ENCODE measurements at regions not wholly inside any gene's neighbourhood (a gene's known extent, or its start where the extent isn't known, plus 50 kb on each side); places are given as distances from the start of the nearest gene placed in this dataset.

GRCh38 chr3:144041960-144042556 is 70.4 kb downstream of the DIPK2A start:
- ATAC-seq (ENCODE audit: insufficient number of reproducible peaks, low FRiP score, low read depth) (no peak), DNase-seq (ENCODE audit: low spot score) (no peak)
- Histone ChIP-seq H3K4me3 (no peak overlapping the region), H3K27me3 (replicated peaks; ENCODE audit: insufficient read depth) (no peaks in the 10 kb centered on the region), H3K9me3 (no peaks in the 10 kb centered on the region), H3K27ac (no peak overlapping the region), H3K4me1 (ENCODE audit: control insufficient read depth in 1 of 2, low read depth in 2 of 2) (no peaks in the 10 kb centered on the region), H3K36me3 (no peaks in the 10 kb centered on the region)
- TF ChIP-seq CTCF (IDR thresholded peaks at IDR 0.05) = no peak

DNA sequence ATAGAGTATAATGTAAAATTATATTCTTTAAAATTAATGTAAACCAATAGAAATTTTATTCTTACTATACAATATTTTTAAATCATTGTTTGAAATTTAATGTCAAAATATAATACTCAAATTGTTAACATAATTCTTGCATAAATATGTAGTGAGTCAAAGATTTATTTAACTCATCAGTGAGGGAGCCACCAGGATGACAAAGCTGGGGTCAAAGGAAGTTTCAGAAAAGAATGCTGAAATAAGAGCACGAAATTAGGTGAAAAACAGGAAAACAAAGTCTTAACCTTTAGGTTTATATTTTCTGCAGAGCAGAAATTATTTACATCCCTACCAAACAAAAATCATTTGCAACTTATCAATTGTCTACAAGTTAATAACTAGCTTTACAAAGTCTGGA is 74.1 kb downstream of the DIPK2A start:
- H3K27ac ChIP-seq = no peak overlapping the region
- H3K27me3 ChIP-seq (replicated peaks; ENCODE audit: insufficient read depth) = no peaks in the 10 kb centered on the region
- H3K9me3 ChIP-seq = no peaks in the 10 kb centered on the region
- H3K4me3 ChIP-seq = no peak overlapping the region
- no peak for TF ChIP-seq CTCF (IDR thresholded peaks at IDR 0.05)
- DNase-seq (ENCODE audit: low spot score) (no peak), ATAC-seq (ENCODE audit: insufficient number of reproducible peaks, low FRiP score, low read depth) (no peak)
- no peaks in the 10 kb centered on the region for H3K4me1 ChIP-seq (ENCODE audit: control insufficient read depth in 1 of 2, low read depth in 2 of 2)
- no peaks in the 10 kb centered on the region for H3K36me3 ChIP-seq

GRCh38 chr3:144049374-144049773 is 77.8 kb downstream of the DIPK2A start:
- ATAC-seq (ENCODE audit: insufficient number of reproducible peaks, low FRiP score, low read depth) (no peak), DNase-seq (ENCODE audit: low spot score) (no peak)
- no peaks in the 10 kb centered on the region for H3K36me3 ChIP-seq
- no peaks in the 10 kb centered on the region for H3K27me3 ChIP-seq (replicated peaks; ENCODE audit: insufficient read depth)
- no peak overlapping the region for H3K27ac ChIP-seq
- no peak for TF ChIP-seq CTCF (IDR thresholded peaks at IDR 0.05)
- no peak overlapping the region for H3K4me3 ChIP-seq
- no peaks in the 10 kb centered on the region for H3K9me3 ChIP-seq
- peaks cover 6 to 10% of the 10 kb centered on the region in 2 donors for H3K4me1 ChIP-seq (ENCODE audit: control insufficient read depth in 1 of 2, low read depth in 2 of 2)

- ATAC-seq (ENCODE audit: insufficient number of reproducible peaks, low FRiP score, low read depth) = no peak
- Histone ChIP-seq H3K9me3 (no peaks in the 10 kb centered on the region), H3K4me1 (ENCODE audit: control insufficient read depth in 1 of 2, low read depth in 2 of 2) (peaks cover 9 to 21% of the 10 kb centered on the region in 2 donors), H3K36me3 (no peaks in the 10 kb centered on the region), H3K27me3 (replicated peaks; ENCODE audit: insufficient read depth) (no peaks in the 10 kb centered on the region), H3K4me3 (no peak overlapping the region), H3K27ac (no peak overlapping the region)
- DNase-seq (ENCODE audit: low spot score) = no peak
- TF ChIP-seq CTCF (IDR thresholded peaks at IDR 0.05) = no peak
Measured at GRCh38 chr3:144051211-144051610, 79.6 kb downstream of the DIPK2A start.

GRCh38 chr3:144052275-144052674 is 80.7 kb downstream of the DIPK2A start:
- H3K9me3 ChIP-seq = no peaks in the 10 kb centered on the region
- no peak for TF ChIP-seq CTCF (IDR thresholded peaks at IDR 0.05)
- H3K4me1 ChIP-seq (ENCODE audit: control insufficient read depth in 1 of 2, low read depth in 2 of 2) = peaks cover 9 to 22% of the 10 kb centered on the region in 2 donors
- ATAC-seq (ENCODE audit: insufficient number of reproducible peaks, low FRiP score, low read depth) (no peak), DNase-seq (ENCODE audit: low spot score) (no peak)
- H3K27ac ChIP-seq = no peak overlapping the region
- no peak overlapping the region for H3K4me3 ChIP-seq
- H3K27me3 ChIP-seq (replicated peaks; ENCODE audit: insufficient read depth) = no peaks in the 10 kb centered on the region
- no peaks in the 10 kb centered on the region for H3K36me3 ChIP-seq
